GM12878 (cell line): ENCODE measurements at regions not wholly inside any gene's neighbourhood (a gene's known extent, or its start where the extent isn't known, plus 50 kb on each side); places are given as distances from the start of the nearest gene placed in this dataset.
A peak's percentile ranks its signal among the peaks of the same experiment; 100 is the strongest.

Experiments used
- ATAC-seq: fragments of 200-7000 bp; cut with Tn5 transposase; 3 replicates; pipeline ENCODE4 v1.9.1; 2020; ENCODE audit warnings: mild to moderate bottlenecking, moderate library complexity
- BruUV-seq: library from RNA; stranded (reverse); fragments of 400-500 nt; replicated peaks from 2 replicates; lab custom pipeline; 2021; lab: Mats Ljungman, UMichigan
- CTCF ChIA-PET: fragments of 300-600 bp; sonication (Branson Sonifier 250); formaldehyde crosslinking; extraction: SDS; loops from one replicate; lab custom pipeline; 2021; ENCODE audit warnings: inconsistent platforms; lab: Yijun Ruan, JAX
- POLR2A ChIA-PET: fragments of 350-600 bp; formaldehyde crosslinking; extraction: SDS; loops from one replicate; lab custom pipeline; 2021; ENCODE audit warnings: inconsistent platforms; lab: Charles Lee
- RAD21 ChIA-PET: fragments of 300-600 bp; sonication (Branson Sonifier 250); formaldehyde crosslinking; loops from one replicate; lab custom pipeline; 2023; ENCODE audit warnings: antibody characterized with exemption; ENCODE audit not compliant: unreplicated experiment; lab: Charles Lee
- SMC1A ChIA-PET: fragments of 300-600 bp; sonication (Branson Sonifier 250); formaldehyde crosslinking; loops from one replicate; lab custom pipeline; 2023; ENCODE audit not compliant: unreplicated experiment, uncharacterized antibody; lab: Charles Lee
- DNase-seq: peaks from one replicate; pipeline ENCODE4 v3.0.0-alpha.2; 2011; ENCODE audit warnings: low read depth, low spot score
- FAIRE-seq: peaks from 3 replicates; lab custom pipeline; 2011; peaks lifted over from hg19 to GRCh38; lab: Jason Lieb, UNC
- H2AFZ ChIP-seq: 2 replicates; pipeline ENCODE4 v1.6.0; 2011; ENCODE audit warnings: low read depth, low read length, control low read depth; ENCODE audit not compliant: control insufficient read depth
- H3K27ac ChIP-seq: 2 replicates; pipeline ENCODE4 v1.5.1; 2011; ENCODE audit warnings: control low read depth; ENCODE audit not compliant: control insufficient read depth, insufficient read depth
- H3K27me3 ChIP-seq, 2 experiments: replicated peaks in 1 of 2; 2 replicates each; pipeline versions ENCODE4 v1.6.0 to v1.6.1; 2011; ENCODE audit warnings: low read length in 1 of 2; ENCODE audit not compliant: control insufficient read depth in 2 of 2, insufficient read depth in 2 of 2
- H3K36me3 ChIP-seq, 2 experiments: 2 replicates each; pipeline ENCODE4 v1.5.1; 2011; ENCODE audit warnings: low read length in 1 of 2; ENCODE audit not compliant: control insufficient read depth in 2 of 2, insufficient read depth in 2 of 2
- H3K4me1 ChIP-seq: 2 replicates; pipeline ENCODE4 v1.6.1; 2011; ENCODE audit warnings: mild to moderate bottlenecking, low read length, moderate library complexity, mixed read lengths; ENCODE audit not compliant: control insufficient read depth, insufficient read depth
- H3K4me2 ChIP-seq: 2 replicates; pipeline ENCODE4 v1.6.0; 2011; ENCODE audit warnings: control low read depth; ENCODE audit not compliant: control insufficient read depth, insufficient read depth
- H3K4me3 ChIP-seq: fragments of 200-600 bp; sonication (generic); 2 replicates; pipeline ENCODE4 v1.5.1; 2016
- H3K79me2 ChIP-seq: 2 replicates; pipeline ENCODE4 v1.6.0; 2011; ENCODE audit warnings: low read length; ENCODE audit not compliant: control insufficient read depth, insufficient read depth
- H3K9ac ChIP-seq: 2 replicates; pipeline ENCODE4 v1.8.0; 2011; ENCODE audit warnings: low read length, control low read depth, mixed read lengths; ENCODE audit not compliant: control insufficient read depth, insufficient read depth
- H3K9me3 ChIP-seq: replicated peaks from 3 replicates; pipeline ENCODE4 v1.5.1; 2011; ENCODE audit warnings: mild to moderate bottlenecking, low read length; ENCODE audit not compliant: control insufficient read depth, insufficient read depth
- H4K20me1 ChIP-seq: 2 replicates; pipeline ENCODE4 v1.6.0; 2011; ENCODE audit not compliant: control insufficient read depth, insufficient read depth
- BHLHE40 ChIP-seq, 2 experiments: fragments of 450-650 bp in 1 of 2; IDR thresholded peaks; 2 replicates each; pipeline ENCODE4 v1.6.1; 2011 to 2017; ENCODE audit warnings: low read depth in 2 of 2, borderline replicate concordance in 1 of 2, improper control_type of control experiment in 1 of 2, low read length in 1 of 2, mild to moderate bottlenecking in 1 of 2
- EP300 ChIP-seq, 2 experiments: fragments of 150-350 bp in 1 of 2; IDR thresholded peaks; 2 replicates each; pipeline ENCODE4 v1.6.1; 2011 to 2012; ENCODE audit warnings: low read depth in 2 of 2, low read length in 2 of 2, borderline replicate concordance in 1 of 2, improper control_type of control experiment in 1 of 2, inconsistent platforms in 1 of 2; ENCODE audit not compliant: control insufficient read depth in 1 of 2
- IKZF1 ChIP-seq: fragments of 450-650 bp; conservative IDR thresholded peaks from 2 replicates; pipeline ENCODE4 v1.6.1; 2017; ENCODE audit warnings: antibody characterized with exemption, mild to moderate bottlenecking
- MYC ChIP-seq: IDR thresholded peaks from 2 replicates; pipeline ENCODE4 v1.6.1; 2011; ENCODE audit warnings: mild to moderate bottlenecking, low read length, moderate library complexity, inconsistent platforms; ENCODE audit not compliant: insufficient read depth, insufficient replicate concordance, insufficient read length, severe bottlenecking
- NR2F1 ChIP-seq: fragments of 450-650 bp; conservative IDR thresholded peaks from 2 replicates; pipeline ENCODE4 v1.6.1; 2017; ENCODE audit warnings: mild to moderate bottlenecking
- RAD51 ChIP-seq: fragments of 450-650 bp; IDR thresholded peaks from 2 replicates; pipeline ENCODE4 v1.6.1; 2016; ENCODE audit warnings: moderate library complexity, mild to moderate bottlenecking, inconsistent platforms
- SIX5 ChIP-seq: IDR thresholded peaks from 2 replicates; pipeline ENCODE4 v1.6.1; 2011; ENCODE audit warnings: mild to moderate bottlenecking, low read depth, low read length, moderate library complexity; ENCODE audit not compliant: severe bottlenecking
- ZBTB4 ChIP-seq: fragments of 450-650 bp; formaldehyde crosslinking; IDR thresholded peaks from 2 replicates; pipeline ENCODE4 v1.4.0; 2022; ENCODE audit warnings: mild to moderate bottlenecking, moderate library complexity
- ZBTB40 ChIP-seq: fragments of 450-650 bp; IDR thresholded peaks from 2 replicates; pipeline ENCODE4 v1.6.1; 2016; ENCODE audit warnings: mild to moderate bottlenecking, moderate library complexity, borderline replicate concordance
- ZNF384 ChIP-seq: IDR thresholded peaks from 2 replicates; pipeline ENCODE4 v1.6.1; 2012; ENCODE audit warnings: low read depth, mild to moderate bottlenecking, low read length, improper control_type of control experiment, borderline replicate concordance
- WGBS: methylation state at CpG from one replicate; pipeline ENCODE4 v1.1.6; 2016; ENCODE audit warnings: low lambda C conversion rate; ENCODE audit not compliant: insufficient replicate concordance, insufficient coverage; ENCODE audit errors: missing lambda C conversion rate; 5-methylcytosine and 5-hydroxymethylcytosine counted together
- in situ Hi-C: fragments of 300-500 bp; cut with MboI; formaldehyde crosslinking; loops from 9 replicates; pipeline ENCODE4 v1.14.3; 2018; ENCODE audit warnings: mixed read lengths
- intact Hi-C: fragments of 100-400 bp; cut with micrococcal nuclease; formaldehyde crosslinking; loops from one replicate; pipeline ENCODE4 v1.14.2; 2022; ENCODE audit not compliant: unreplicated experiment

GRCh38 chr6:156402628-156403027 is 374.6 kb upstream of the ARID1B start:
- POLR2A ChIA-PET: no interaction called here
- ATAC-seq (no peak), FAIRE-seq (no peak), DNase-seq (no peak)
- TF ChIP-seq EP300 (IDR thresholded peaks at IDR 0.05; ENCODE audit: borderline replicate concordance in 1 of 2, control insufficient read depth in 1 of 2, low read depth in 2 of 2, low read length in 2 of 2): no peak
- TF ChIP-seq ZBTB40: peak; percentile 54; the same call in 1 of the 2 replicates
- Histone ChIP-seq H3K27me3 (peaks cover 0 to 18% of the 10 kb centered on the region in 2 experiments; a peak in 2 of 4 replicates), H3K9ac (no peak overlapping the region), H3K36me3 (no peaks in the 10 kb centered on the region), H3K9me3 (peaks cover 11% of the 10 kb centered on the region; the same call in 2 of the 3 replicates), H3K4me3 (no peak overlapping the region), H3K4me1 (peaks cover under 1% of the 10 kb centered on the region), H4K20me1 (no peaks in the 10 kb centered on the region), H3K27ac (no peak overlapping the region), H3K4me2 (no peak overlapping the region), H3K79me2 (no peaks in the 10 kb centered on the region), H2AFZ (no peak overlapping the region)
- intact Hi-C loops (no loop called here), in situ Hi-C loops (no loop called here)
- SMC1A ChIA-PET: no interaction called here
- CTCF ChIA-PET: no interaction called here
- BruUV-seq: no TSS peak
- RAD21 ChIA-PET: no interaction called here

DNA sequence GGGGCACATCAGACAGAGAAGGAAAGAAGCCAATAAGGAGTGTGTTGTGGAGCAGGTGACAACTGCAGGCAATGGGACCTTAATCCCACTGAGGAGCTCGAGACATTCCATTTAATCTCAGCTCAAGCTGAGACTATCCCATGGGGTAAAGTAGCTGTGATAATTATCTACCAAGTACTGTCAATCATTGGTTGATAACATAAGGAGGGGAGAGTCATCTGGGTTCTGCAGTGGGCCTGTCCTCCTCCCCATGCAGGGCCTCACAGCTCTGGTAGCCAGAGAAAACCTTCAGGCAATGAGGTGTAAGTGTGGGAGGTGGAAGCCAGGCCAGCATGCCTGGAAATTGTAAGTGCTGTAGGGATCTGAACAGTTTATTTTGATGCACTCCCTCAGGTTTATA is 375.0 kb upstream of the ARID1B start:
- in situ Hi-C loops: no loop called here
- intact Hi-C loops: no loop called here
- no peak for DNase-seq
- Histone ChIP-seq H3K27me3 (peaks cover 0 to 18% of the 10 kb centered on the region in 2 experiments; a peak in 2 of 4 replicates), H3K4me2 (no peak overlapping the region), H3K9ac (no peak overlapping the region), H2AFZ (no peak overlapping the region), H3K4me1 (peaks cover 4% of the 10 kb centered on the region), H3K4me3 (no peak overlapping the region), H3K79me2 (no peaks in the 10 kb centered on the region), H3K36me3 (no peaks in the 10 kb centered on the region), H3K9me3 (peaks cover 11% of the 10 kb centered on the region; the same call in 2 of the 3 replicates), H4K20me1 (no peaks in the 10 kb centered on the region), H3K27ac (no peak overlapping the region)
- RAD21 ChIA-PET: no interaction called here
- SMC1A ChIA-PET: no interaction called here
- CTCF ChIA-PET: no interaction called here
- ATAC-seq: no peak
- no peak for FAIRE-seq
- 0% methylated on average over 1 of the region's 1 CpG for WGBS
- POLR2A ChIA-PET: no interaction called here
- BruUV-seq: no TSS peak
- TF ChIP-seq SIX5: no peak
- no peak for TF ChIP-seq ZBTB4 (CRISPR knock-in tag)
- no peak for TF ChIP-seq ZNF384
- no peak for TF ChIP-seq IKZF1
- TF ChIP-seq BHLHE40 (IDR thresholded peaks at IDR 0.05; ENCODE audit: borderline replicate concordance in 1 of 2, low read depth in 2 of 2, low read length in 1 of 2): no peak
- no peak for TF ChIP-seq NR2F1
- no peak for TF ChIP-seq RAD51
- no peak for TF ChIP-seq MYC
